PC-9 (cell line): ENCODE measurements at regions not wholly inside any gene's neighbourhood (a gene's known extent, or its start where the extent isn't known, plus 50 kb on each side); places are given as distances from the start of the nearest gene placed in this dataset.

Experiments used
- BruUV-seq: library from RNA; stranded (reverse); fragments of 400-500 nt; replicated peaks from 2 replicates; lab custom pipeline; 2021; lab: Mats Ljungman, UMichigan
- CTCF ChIA-PET: fragments of 300-600 bp; sonication (Branson Sonifier 250); formaldehyde crosslinking; loops from one replicate; lab custom pipeline; 2022; ENCODE audit warnings: antibody characterized with exemption; lab: Charles Lee
- POLR2A ChIA-PET: fragments of 300-600 bp; sonication (Branson Sonifier 250); formaldehyde crosslinking; loops from one replicate; lab custom pipeline; 2022; ENCODE audit warnings: antibody characterized with exemption; ENCODE audit not compliant: unreplicated experiment; lab: Charles Lee
- DNase-seq, 2 experiments: peaks; one replicate each; pipeline versions ENCODE4 v3.0.0 to v3.0.0-alpha.2; 2015 to 2022; ENCODE audit warnings: mixed read lengths in 1 of 2
- H2AFZ ChIP-seq: fragments of 200-600 bp; sonication (generic); 2 replicates; pipeline ENCODE4 v1.8.1; 2017; ENCODE audit warnings: antibody characterized with exemption
- H3F3A ChIP-seq: fragments of 200-600 bp; sonication (generic); 2 replicates; pipeline ENCODE4 v1.8.1; 2017; ENCODE audit warnings: antibody characterized with exemption, mild to moderate bottlenecking, low read depth; ENCODE audit not compliant: insufficient read depth
- H3K27ac ChIP-seq: fragments of 200-600 bp; sonication (generic); 2 replicates; pipeline ENCODE4 v1.6.1; 2016; ENCODE audit warnings: mixed run types
- H3K27me3 ChIP-seq: fragments of 200-600 bp; sonication (generic); 2 replicates; pipeline ENCODE4 v1.6.1; 2016; ENCODE audit warnings: low read depth, mixed run types; ENCODE audit not compliant: insufficient read depth
- H3K36me3 ChIP-seq: fragments of 200-600 bp; sonication (generic); 2 replicates; pipeline ENCODE4 v1.6.1; 2016; ENCODE audit warnings: low read depth, mixed run types
- H3K4me1 ChIP-seq: fragments of 200-600 bp; sonication (generic); replicated peaks from 2 replicates; pipeline ENCODE4 v1.6.1; 2016; ENCODE audit warnings: mixed run types; ENCODE audit not compliant: insufficient read depth
- H3K4me2 ChIP-seq: fragments of 200-600 bp; sonication (generic); 2 replicates; pipeline ENCODE4 v1.6.1; 2017; ENCODE audit warnings: mixed run types
- H3K4me3 ChIP-seq: fragments of 200-600 bp; sonication (generic); 2 replicates; pipeline ENCODE4 v1.6.1; 2016; ENCODE audit warnings: mixed run types
- H3K79me2 ChIP-seq: fragments of 200-600 bp; sonication (generic); 2 replicates; pipeline ENCODE4 v1.6.1; 2017; ENCODE audit warnings: low read depth, mixed run types
- H3K9me2 ChIP-seq: fragments of 200-600 bp; sonication (generic); 2 replicates; pipeline ENCODE4 v1.8.1; 2017; ENCODE audit warnings: mild to moderate bottlenecking; ENCODE audit not compliant: insufficient read depth
- H3K9me3 ChIP-seq: fragments of 200-600 bp; sonication (generic); 2 replicates; pipeline ENCODE4 v1.8.1; 2016; ENCODE audit warnings: low read depth; ENCODE audit not compliant: insufficient read depth
- H4K20me1 ChIP-seq: fragments of 200-600 bp; sonication (generic); 2 replicates; pipeline ENCODE4 v1.8.1; 2017; ENCODE audit not compliant: insufficient read depth
- CTCF ChIP-seq: fragments of 200-600 bp; sonication (generic); conservative IDR thresholded peaks from 2 replicates; pipeline ENCODE4 v1.6.1; 2017; ENCODE audit warnings: mixed run types, antibody characterized with exemption, mild to moderate bottlenecking, moderate library complexity
- EZH2 ChIP-seq: fragments of 200-600 bp; sonication (generic); IDR thresholded peaks from 2 replicates; pipeline ENCODE4 v1.8.0; 2017; ENCODE audit warnings: antibody characterized with exemption, low read depth
- intact Hi-C: fragments of 100-400 bp; cut with micrococcal nuclease; formaldehyde crosslinking; loops from one replicate; pipeline ENCODE4 v1.10.0; 2022; ENCODE audit not compliant: unreplicated experiment

GRCh38 chr4:159451006-159451405, 348.1 kb downstream of the RAPGEF2 start:
- no peak overlapping the region for H2AFZ ChIP-seq
- intact Hi-C loops: no loop called here
- no peaks in the 10 kb centered on the region for H3K9me2 ChIP-seq
- no peaks in the 10 kb centered on the region for H3K36me3 ChIP-seq
- ChIA-PET POLR2A (no interaction called here), CTCF (no interaction called here)
- H3K4me1 ChIP-seq: no peaks in the 10 kb centered on the region
- H3K27me3 ChIP-seq: no peaks in the 10 kb centered on the region
- H3K79me2 ChIP-seq: no peaks in the 10 kb centered on the region
- H3K9me3 ChIP-seq: no peaks in the 10 kb centered on the region
- DNase-seq: no peak
- no peak overlapping the region for H3K27ac ChIP-seq
- no TSS peak for BruUV-seq
- no peaks in the 10 kb centered on the region for H4K20me1 ChIP-seq
- no peak overlapping the region for H3K4me2 ChIP-seq
- H3K4me3 ChIP-seq: no peak overlapping the region
- no peaks in the 10 kb centered on the region for H3F3A ChIP-seq
- no peak for TF ChIP-seq EZH2
- TF ChIP-seq CTCF: no peak

GRCh38 chr4:159455675-159456237, 352.9 kb downstream of the RAPGEF2 start:
- intact Hi-C loops: no loop called here
- BruUV-seq: no TSS peak

GRCh38 chr4:159460371-159460770, 357.5 kb downstream of the RAPGEF2 start:
- Histone ChIP-seq H3K4me3 (no peak overlapping the region), H3K9me3 (no peaks in the 10 kb centered on the region), H3K79me2 (no peaks in the 10 kb centered on the region), H3K27me3 (no peaks in the 10 kb centered on the region), H3K4me1 (no peaks in the 10 kb centered on the region), H3K4me2 (no peak overlapping the region), H3K36me3 (no peaks in the 10 kb centered on the region), H3F3A (no peaks in the 10 kb centered on the region), H3K27ac (no peak overlapping the region), H3K9me2 (no peaks in the 10 kb centered on the region), H2AFZ (no peak overlapping the region), H4K20me1 (no peaks in the 10 kb centered on the region)
- intact Hi-C loops: no loop called here
- CTCF ChIA-PET: no interaction called here
- DNase-seq: no peak
- POLR2A ChIA-PET: no interaction called here
- TF ChIP-seq CTCF: no peak
- no peak for TF ChIP-seq EZH2
- BruUV-seq: no TSS peak

More at GRCh38 chr4:159455675-159456237, 352.9 kb downstream of the RAPGEF2 start:
- H3K9me3 ChIP-seq: no peaks in the 10 kb centered on the region
- no peak overlapping the region for H3K4me3 ChIP-seq
- H3F3A ChIP-seq: no peaks in the 10 kb centered on the region
- no peak overlapping the region for H2AFZ ChIP-seq
- DNase-seq: peak in 1 of 2 experiments; percentile 18
- H3K36me3 ChIP-seq: no peaks in the 10 kb centered on the region
- H3K79me2 ChIP-seq: no peaks in the 10 kb centered on the region
- CTCF ChIA-PET: interaction anchor here (0.5 to 1.5 kb wide), 6 partner anchors 21 to 679 kb away, joined by 3 to 8 read pairs (median 4); no protein-coding TSS in a partner anchor
- no peaks in the 10 kb centered on the region for H3K9me2 ChIP-seq
- peak; percentile 77 for TF ChIP-seq CTCF
- TF ChIP-seq EZH2: no peak
- POLR2A ChIA-PET: no interaction called here
- H4K20me1 ChIP-seq: no peaks in the 10 kb centered on the region
- H3K27ac ChIP-seq: no peak overlapping the region
- peak overlapping the region; percentile 51; the same call in 1 of the 2 replicates for H3K4me2 ChIP-seq
- H3K4me1 ChIP-seq: no peaks in the 10 kb centered on the region
- no peaks in the 10 kb centered on the region for H3K27me3 ChIP-seq
